Tongue (tissue), 2 donors: ENCODE measurements at regions not wholly inside any gene's neighbourhood (a gene's known extent, or its start where the extent isn't known, plus 50 kb on each side); places are given as distances from the start of the nearest gene placed in this dataset. TPM values are rescaled to one million over a fixed set of nuclear protein-coding genes. Genes with fewer than 3 reads are reported as not detected.

Experiments
- DNase-seq: peaks from one replicate; pipeline ENCODE4 v3.0.0-alpha.2; 2015
- small RNA-seq: library from RNA; depleted of rRNA; stranded (forward); fragments of <200 nt; gene quantifications from one replicate; pipeline ENCODE3, GENCODE V24; 2014; ENCODE audit warnings: low replicate concordance

DNA sequence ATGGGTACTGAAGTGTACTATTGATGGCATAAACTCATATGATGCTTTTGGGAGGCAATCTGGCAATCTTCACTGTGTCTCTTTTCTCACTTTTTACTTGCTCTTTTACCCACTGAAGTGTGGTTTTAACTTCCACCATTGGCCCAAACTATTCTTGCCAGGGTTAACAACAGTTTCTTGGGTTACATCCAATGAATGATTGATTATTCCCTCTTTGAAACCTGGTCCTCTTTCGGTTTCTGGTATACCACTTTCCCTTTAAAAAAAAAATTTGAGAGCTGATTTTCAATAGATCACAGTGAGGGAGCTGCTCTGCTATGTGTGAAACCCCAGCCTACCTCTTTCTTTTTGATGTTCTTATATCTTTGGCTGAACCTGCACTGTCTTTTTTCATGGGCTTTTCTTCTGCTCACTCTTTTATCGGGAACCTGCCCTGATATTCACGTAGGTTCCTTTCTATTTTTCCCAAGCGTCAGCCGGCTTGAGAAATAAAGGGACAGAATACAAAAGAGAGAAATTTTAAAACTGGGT lies 56.1 kb upstream of the OR4E1 start:
- no peak for DNase-seq

- DNase-seq: no peak
Observed at GRCh38 chr14:21725250-21725649, 51.6 kb upstream of the OR4E1 start.

- no peak for DNase-seq
Observed at GRCh38 chr14:21724090-21724973, 50.7 kb upstream of the OR4E1 start.

- no peak for DNase-seq
Observed at GRCh38 chr14:21723431-21724045, 49.9 kb upstream of the OR4E1 start.

Small RNAs in the stretch of these regions (small RNA-seq; reads per million reads assigned to genes)
- gene AC245505.1 (not detected), gene TRAJ30 (not detected), gene TRAJ31 (not detected), gene TRAJ32 (not detected), gene TRAJ33 (not detected), gene TRAJ34 (not detected), gene TRAJ35 (not detected), gene TRAJ36 (not detected), gene TRAJ37 (not detected), gene TRAJ38 (not detected), gene TRAJ39 (not detected), gene TRAJ40 (not detected), gene TRAJ41 (not detected), gene TRAJ42 (not detected), gene TRAJ43 (not detected), gene TRAJ44 (not detected), gene TRAJ45 (not detected), gene TRAJ46 (not detected), gene TRAJ47 (not detected), gene TRAJ48 (not detected), gene TRAJ49 (not detected), gene TRAJ50 (not detected), gene TRAJ51 (not detected), gene TRAJ52 (not detected), gene TRAJ53 (not detected), gene TRAJ54 (not detected), gene TRAJ55 (not detected), gene TRAJ56 (not detected), gene TRAJ57 (not detected), gene TRAJ58 (not detected), gene TRAJ59 (not detected), gene TRAJ60 (not detected), gene TRAJ61 (not detected), gene TRAV15 (not detected), gene TRDD1 (not detected), gene TRDD2 (not detected), gene TRDD3 (not detected), gene TRDJ1 (not detected), gene TRDJ2 (not detected), gene TRDJ3 (not detected), gene TRDJ4 (not detected), gene TRDV1 (not detected)
